K562 (cell line): ENCODE measurements at regions not wholly inside any gene's neighbourhood (a gene's known extent, or its start where the extent isn't known, plus 50 kb on each side); places are given as distances from the start of the nearest gene placed in this dataset.

Source experiments
- ATAC-seq: fragments of 200-7000 bp; cut with Tn5 transposase; 3 replicates; pipeline ENCODE4 v1.9.1; 2020; ENCODE audit warnings: moderate library complexity
- BruUV-seq: library from RNA; stranded (reverse); fragments of 400-500 nt; replicated peaks from 2 replicates; lab custom pipeline; 2021; lab: Mats Ljungman, UMichigan
- CTCF ChIA-PET: fragments of 300-600 bp; formaldehyde crosslinking; extraction: SDS; loops from one replicate; lab custom pipeline; 2021; ENCODE audit warnings: low intra/inter-chr PET ratio; lab: Yijun Ruan, JAX
- POLR2A ChIA-PET: fragments of 300-600, 350-650 bp; sonication (Branson Sonifier 250); formaldehyde crosslinking; extraction: SDS; loops from one replicate; lab custom pipeline; 2021; ENCODE audit warnings: antibody characterized with exemption, inconsistent platforms; lab: Yijun Ruan, JAX
- DNase-seq, 4 experiments: peaks; one replicate each; pipeline versions ENCODE4 v3.0.0 to v3.0.0-alpha.2; 2011 to 2018; ENCODE audit warnings: low spot score in 3 of 4, mixed read lengths in 3 of 4; ENCODE audit errors: extremely low read depth in 1 of 4
- FAIRE-seq: peaks from 2 replicates; lab custom pipeline; 2011; peaks lifted over from hg19 to GRCh38; lab: Jason Lieb, UNC
- H2AFZ ChIP-seq: 2 replicates; pipeline ENCODE4 v1.6.0; 2011; ENCODE audit warnings: low read depth, low read length, control low read depth, inconsistent platforms
- H3K27ac ChIP-seq: fragments of 200-600 bp; 3 replicates; pipeline ENCODE4 v1.8.0; 2011; ENCODE audit warnings: low read depth, mild to moderate bottlenecking, control low read depth, inconsistent platforms, low read length, moderate library complexity, mixed read lengths; ENCODE audit errors: extremely low read depth
- H3K27me3 ChIP-seq, 2 experiments: fragments of 300-600 bp in 1 of 2; 2 replicates in 1 of 2; 3 replicates in 1 of 2; pipeline versions ENCODE4 v1.6.0 to v1.8.0; 2011; ENCODE audit warnings: inconsistent platforms in 2 of 2, low read length in 2 of 2, mild to moderate bottlenecking in 1 of 2, mixed read lengths in 1 of 2, moderate library complexity in 1 of 2; ENCODE audit not compliant: control insufficient read depth in 2 of 2, insufficient read depth in 2 of 2
- H3K36me3 ChIP-seq: fragments of 300-600 bp; 3 replicates; pipeline ENCODE4 v1.8.0; 2011; ENCODE audit warnings: mild to moderate bottlenecking, low read length, inconsistent platforms; ENCODE audit not compliant: control insufficient read depth, insufficient read depth
- H3K4me1 ChIP-seq, 2 experiments: fragments of 200-600 bp in 1 of 2; replicated peaks in 1 of 2; 2 replicates in 1 of 2; 3 replicates in 1 of 2; pipeline versions ENCODE4 v1.5.1 to v1.8.0; 2011; ENCODE audit warnings: inconsistent platforms in 2 of 2, low read length in 2 of 2, mild to moderate bottlenecking in 1 of 2, mixed read lengths in 1 of 2, moderate library complexity in 1 of 2; ENCODE audit not compliant: control insufficient read depth in 2 of 2, insufficient read depth in 2 of 2
- H3K4me2 ChIP-seq: 2 replicates; pipeline ENCODE4 v1.6.1; 2011; ENCODE audit warnings: low read length, control low read depth, inconsistent platforms, mixed read lengths; ENCODE audit not compliant: insufficient read depth
- H3K4me3 ChIP-seq: fragments of 200-600 bp; sonication (generic), shearing (Covaris generic); 2 replicates; pipeline ENCODE4 v1.5.1; 2016; ENCODE audit warnings: control low read depth, inconsistent platforms
- H3K79me2 ChIP-seq: fragments of 200-600 bp; 3 replicates; pipeline ENCODE4 v1.8.0; 2011; ENCODE audit warnings: low read length, inconsistent platforms; ENCODE audit not compliant: control insufficient read depth, insufficient read depth
- H3K9ac ChIP-seq, 2 experiments: 2 replicates each; pipeline versions ENCODE4 v1.6.0 to v1.6.1; 2011; ENCODE audit warnings: low read depth in 2 of 2, low read length in 2 of 2, control low read depth in 1 of 2, inconsistent platforms in 1 of 2, mild to moderate bottlenecking in 1 of 2, mixed read lengths in 1 of 2; ENCODE audit not compliant: insufficient read depth in 1 of 2
- H3K9me1 ChIP-seq: one replicate; pipeline ENCODE4 v1.6.0; 2011; ENCODE audit warnings: inconsistent platforms, mild to moderate bottlenecking, low read length, moderate library complexity; ENCODE audit not compliant: control insufficient read depth, insufficient read depth
- H3K9me3 ChIP-seq: replicated peaks from 2 replicates; pipeline ENCODE4 v1.5.1; 2011; ENCODE audit warnings: low read depth, low read length, inconsistent platforms; ENCODE audit not compliant: control insufficient read depth, insufficient read depth
- H4K20me1 ChIP-seq: replicated peaks from 2 replicates; pipeline ENCODE4 v1.6.1; 2011; ENCODE audit warnings: low read length, inconsistent platforms, mixed read lengths; ENCODE audit not compliant: control insufficient read depth, insufficient read depth
- ATF7 ChIP-seq: fragments of 450-650 bp; IDR thresholded peaks from 2 replicates; pipeline ENCODE4 v1.7.1; 2014; ENCODE audit warnings: mild to moderate bottlenecking, moderate library complexity
- CBX2 ChIP-seq: fragments of 200-600 bp; sonication (generic); IDR thresholded peaks from one replicate; pipeline ENCODE4 v1.6.1; 2012; ENCODE audit warnings: mild to moderate bottlenecking, low read length, inconsistent platforms; ENCODE audit not compliant: insufficient read depth, poor library complexity, severe bottlenecking
- CEBPB ChIP-seq: fragments of 450-650 bp; IDR thresholded peaks from 2 replicates; pipeline ENCODE4 v1.6.1; 2016; ENCODE audit warnings: missing genetic modification characterization, missing compliant biosample characterization
- ETS2 ChIP-seq: IDR thresholded peaks from 2 replicates; pipeline ENCODE4 v1.6.1; 2016; ENCODE audit warnings: borderline replicate concordance, missing genetic modification characterization, mild to moderate bottlenecking, moderate library complexity, missing compliant biosample characterization; ENCODE audit not compliant: poor library complexity, severe bottlenecking
- MAZ ChIP-seq, 2 experiments: fragments of 450-650 bp in 1 of 2; sonication (generic) in 1 of 2; formaldehyde crosslinking; IDR thresholded peaks in 1 of 2; conservative IDR thresholded peaks in 1 of 2; 2 replicates each; pipeline versions ENCODE4 v1.4.0 to v1.5.0; 2020; ENCODE audit warnings: mild to moderate bottlenecking in 1 of 2, missing genetic modification reagents in 1 of 2
- MYC ChIP-seq, 2 experiments: fragments of 250-450 bp in 1 of 2; sonication (Bioruptor Pico) in 1 of 2; IDR thresholded peaks; 2 replicates each; pipeline versions ENCODE4 v1.5.1 to v1.6.1; 2012 to 2021; ENCODE audit warnings: low read depth in 2 of 2, borderline replicate concordance in 1 of 2, improper control_type of control experiment in 1 of 2, low read length in 1 of 2, mild to moderate bottlenecking in 1 of 2, moderate library complexity in 1 of 2
- POU5F1 ChIP-seq: fragments of 150-350 bp; IDR thresholded peaks from 2 replicates; pipeline ENCODE4 v1.6.1; 2014; ENCODE audit warnings: borderline replicate concordance, low read length, low read depth, mild to moderate bottlenecking; ENCODE audit not compliant: partially characterized antibody
- ZNF408 ChIP-seq: fragments of 250-450 bp; sonication (Bioruptor Pico); IDR thresholded peaks from 2 replicates; pipeline ENCODE4 v1.4.0; 2020; ENCODE audit warnings: low read depth, mild to moderate bottlenecking, moderate library complexity
- WGBS: fragments of 100-300 bp; shearing (Covaris generic); methylation state at CpG from one replicate; pipeline ENCODE4 v1.1.6; 2016; ENCODE audit warnings: low coverage, mixed read lengths; ENCODE audit not compliant: insufficient coverage; ENCODE audit errors: missing lambda C conversion rate; 5-methylcytosine and 5-hydroxymethylcytosine counted together
- in situ Hi-C: fragments of 300-500 bp; cut with MboI; formaldehyde crosslinking; loops from 4 replicates; pipeline ENCODE4 v1.15.0; 2018; ENCODE audit warnings: inconsistent platforms, mixed read lengths
- intact Hi-C: fragments of 100-400 bp; cut with micrococcal nuclease; formaldehyde crosslinking; loops from 2 replicates; pipeline ENCODE4 v1.14.2; 2022
- TF ChIP-seq, protein P1 (sequence below): fragments of 250-450 bp; sonication (Bioruptor Pico); IDR thresholded peaks from 2 replicates; pipeline ENCODE4 v1.8.0; 2021; ENCODE audit warnings: mild to moderate bottlenecking, moderate library complexity
- TF ChIP-seq, protein P2 (sequence below): IDR thresholded peaks from 2 replicates; pipeline ENCODE4 v1.6.1; 2012; ENCODE audit warnings: low read depth, low read length, improper control_type of control experiment, borderline replicate concordance
- TF ChIP-seq, protein P3 (sequence below): fragments of 250-450 bp; sonication (Bioruptor Pico); IDR thresholded peaks from 2 replicates; pipeline ENCODE4 v1.8.0; 2022; ENCODE audit warnings: moderate library complexity, mild to moderate bottlenecking, inconsistent platforms

DNA sequence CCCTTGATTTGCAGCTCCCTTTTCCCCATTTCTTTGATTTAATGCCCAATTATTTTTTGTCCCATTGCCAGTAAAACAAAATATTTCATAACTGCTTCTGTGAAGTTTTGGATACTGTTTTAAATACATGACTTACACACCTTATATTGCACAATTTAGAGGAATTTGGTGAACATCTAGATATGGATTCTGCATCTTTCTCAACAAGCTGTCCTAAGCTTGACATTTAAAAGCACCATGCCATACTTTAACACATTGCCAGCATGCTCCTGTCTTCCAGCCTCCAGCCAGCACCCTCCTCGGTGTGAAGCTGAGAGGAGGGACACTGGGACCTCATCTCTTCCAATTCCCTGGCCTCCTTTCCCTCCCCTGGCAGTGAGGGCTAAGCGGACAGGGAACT is 167.6 kb downstream of the SEC16B start (continued):
- TF ChIP-seq, protein P1, sequence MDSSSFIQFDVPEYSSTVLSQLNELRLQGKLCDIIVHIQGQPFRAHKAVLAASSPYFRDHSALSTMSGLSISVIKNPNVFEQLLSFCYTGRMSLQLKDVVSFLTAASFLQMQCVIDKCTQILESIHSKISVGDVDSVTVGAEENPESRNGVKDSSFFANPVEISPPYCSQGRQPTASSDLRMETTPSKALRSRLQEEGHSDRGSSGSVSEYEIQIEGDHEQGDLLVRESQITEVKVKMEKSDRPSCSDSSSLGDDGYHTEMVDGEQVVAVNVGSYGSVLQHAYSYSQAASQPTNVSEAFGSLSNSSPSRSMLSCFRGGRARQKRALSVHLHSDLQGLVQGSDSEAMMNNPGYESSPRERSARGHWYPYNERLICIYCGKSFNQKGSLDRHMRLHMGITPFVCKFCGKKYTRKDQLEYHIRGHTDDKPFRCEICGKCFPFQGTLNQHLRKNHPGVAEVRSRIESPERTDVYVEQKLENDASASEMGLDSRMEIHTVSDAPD (CRISPR knock-in tag) = no peak
- no peak for TF ChIP-seq CEBPB (tag)
- TF ChIP-seq, protein P2, sequence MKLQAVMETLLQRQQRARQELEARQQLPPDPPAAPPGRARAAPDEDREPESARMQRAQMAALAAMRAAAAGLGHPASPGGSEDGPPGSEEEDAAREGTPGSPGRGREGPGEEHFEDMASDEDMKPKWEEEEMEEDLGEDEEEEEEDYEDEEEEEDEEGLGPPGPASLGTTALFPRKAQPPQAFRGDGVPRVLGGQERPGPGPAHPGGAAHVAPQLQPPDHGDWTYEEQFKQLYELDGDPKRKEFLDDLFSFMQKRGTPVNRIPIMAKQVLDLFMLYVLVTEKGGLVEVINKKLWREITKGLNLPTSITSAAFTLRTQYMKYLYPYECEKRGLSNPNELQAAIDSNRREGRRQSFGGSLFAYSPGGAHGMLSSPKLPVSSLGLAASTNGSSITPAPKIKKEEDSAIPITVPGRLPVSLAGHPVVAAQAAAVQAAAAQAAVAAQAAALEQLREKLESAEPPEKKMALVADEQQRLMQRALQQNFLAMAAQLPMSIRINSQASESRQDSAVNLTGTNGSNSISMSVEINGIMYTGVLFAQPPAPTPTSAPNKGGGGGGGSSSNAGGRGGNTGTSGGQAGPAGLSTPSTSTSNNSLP = no peak
- no peak for TF ChIP-seq ZNF408 (CRISPR knock-in tag)
- no peak for TF ChIP-seq CBX2
- no peak for TF ChIP-seq MAZ (CRISPR knock-in tag; conservative IDR thresholded peaks at IDR 0.05 in 1 of 2, IDR thresholded peaks at IDR 0.05 in 1 of 2)
- TF ChIP-seq POU5F1 = no peak

DNA sequence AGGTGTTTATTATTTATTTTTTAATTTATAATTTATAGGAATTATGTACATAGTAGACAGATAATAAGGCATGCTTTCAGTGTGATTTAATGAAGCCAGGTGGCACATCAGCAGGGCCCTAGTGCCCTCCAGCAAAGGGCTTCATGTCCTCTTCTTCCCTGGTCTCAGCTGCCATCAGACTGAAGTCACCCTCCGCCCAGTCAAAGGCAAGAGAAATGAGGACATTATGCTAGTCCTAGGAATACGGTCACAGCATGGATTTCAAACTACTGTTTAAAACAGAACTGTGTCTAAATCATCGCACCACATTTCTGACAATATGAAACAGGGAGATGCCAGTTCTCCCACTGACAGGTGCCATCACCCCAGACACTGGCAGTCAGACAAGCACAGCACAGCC is 168.1 kb downstream of the SEC16B start:
- no TSS peak for BruUV-seq
- Histone ChIP-seq H3K4me1 (no peaks in the 10 kb centered on the region), H3K79me2 (no peaks in the 10 kb centered on the region), H3K27ac (no peak overlapping the region), H3K36me3 (no peaks in the 10 kb centered on the region), H2AFZ (no peak overlapping the region), H3K9me3 (no peaks in the 10 kb centered on the region; the same call in 1 of the 2 replicates), H3K4me2 (no peak overlapping the region), H3K9ac (no peak overlapping the region), H3K4me3 (no peak overlapping the region), H3K9me1 (no peaks in the 10 kb centered on the region), H3K27me3 (no peaks in the 10 kb centered on the region), H4K20me1 (no peaks in the 10 kb centered on the region)
- intact Hi-C loops (no loop called here), in situ Hi-C loops (no loop called here)
- CTCF ChIA-PET = no interaction called here
- POLR2A ChIA-PET = interaction anchor here (1.0 kb wide), 1 partner anchor 11 kb away, joined by 3 read pairs; no protein-coding TSS in a partner anchor
- WGBS = 3% methylated on average over 3 of the region's 3 CpGs
- no peak for DNase-seq
- ATAC-seq = no peak
- FAIRE-seq = no peak
- TF ChIP-seq MYC (IDR thresholded peaks at IDR 0.05; ENCODE audit: low read depth, low read length) (no peak), MYC (CRISPR knock-in tag; IDR thresholded peaks at IDR 0.05; ENCODE audit: borderline replicate concordance, low read depth) (no peak), ATF7 (no peak), ETS2 (tag) (no peak)
- TF ChIP-seq, protein P3, sequence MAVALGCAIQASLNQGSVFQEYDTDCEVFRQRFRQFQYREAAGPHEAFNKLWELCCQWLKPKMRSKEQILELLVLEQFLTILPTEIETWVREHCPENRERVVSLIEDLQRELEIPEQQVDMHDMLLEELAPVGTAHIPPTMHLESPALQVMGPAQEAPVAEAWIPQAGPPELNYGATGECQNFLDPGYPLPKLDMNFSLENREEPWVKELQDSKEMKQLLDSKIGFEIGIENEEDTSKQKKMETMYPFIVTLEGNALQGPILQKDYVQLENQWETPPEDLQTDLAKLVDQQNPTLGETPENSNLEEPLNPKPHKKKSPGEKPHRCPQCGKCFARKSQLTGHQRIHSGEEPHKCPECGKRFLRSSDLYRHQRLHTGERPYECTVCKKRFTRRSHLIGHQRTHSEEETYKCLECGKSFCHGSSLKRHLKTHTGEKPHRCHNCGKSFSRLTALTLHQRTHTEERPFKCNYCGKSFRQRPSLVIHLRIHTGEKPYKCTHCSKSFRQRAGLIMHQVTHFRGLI (CRISPR knock-in tag) = no peak
